ENCODE measurements at regions not wholly inside any gene's neighbourhood (a gene's known extent, or its start where the extent isn't known, plus 50 kb on each side); places are given as distances from the start of the nearest gene placed in this dataset.
A peak's percentile ranks its signal among the peaks of the same experiment; 100 is the strongest.
"Not testable (repeated sequence)": the region's sequence is repeated elsewhere in the genome, so short reads cannot be mapped to it uniquely, and the experiment has no call there.

GRCh38 chr17:72565758-72566157 lies 444.9 kb downstream of the SOX9 start:
- no peaks in the 10 kb centered on the region for H3K36me3 Mint-ChIP-seq
- H3K9me3 Mint-ChIP-seq (ENCODE audit: low read depth) = no peaks in the 10 kb centered on the region
- ATAC-seq (no peak), DNase-seq (no peak)
- H3K4me3 Mint-ChIP-seq = no peak overlapping the region
- CTCF ChIA-PET = no interaction called here
- H3K27me3 Mint-ChIP-seq = peaks cover 4% of the 10 kb centered on the region
- peaks cover 12% of the 10 kb centered on the region for H3K4me1 Mint-ChIP-seq
- H3K27ac Mint-ChIP-seq = no peak overlapping the region

DNA sequence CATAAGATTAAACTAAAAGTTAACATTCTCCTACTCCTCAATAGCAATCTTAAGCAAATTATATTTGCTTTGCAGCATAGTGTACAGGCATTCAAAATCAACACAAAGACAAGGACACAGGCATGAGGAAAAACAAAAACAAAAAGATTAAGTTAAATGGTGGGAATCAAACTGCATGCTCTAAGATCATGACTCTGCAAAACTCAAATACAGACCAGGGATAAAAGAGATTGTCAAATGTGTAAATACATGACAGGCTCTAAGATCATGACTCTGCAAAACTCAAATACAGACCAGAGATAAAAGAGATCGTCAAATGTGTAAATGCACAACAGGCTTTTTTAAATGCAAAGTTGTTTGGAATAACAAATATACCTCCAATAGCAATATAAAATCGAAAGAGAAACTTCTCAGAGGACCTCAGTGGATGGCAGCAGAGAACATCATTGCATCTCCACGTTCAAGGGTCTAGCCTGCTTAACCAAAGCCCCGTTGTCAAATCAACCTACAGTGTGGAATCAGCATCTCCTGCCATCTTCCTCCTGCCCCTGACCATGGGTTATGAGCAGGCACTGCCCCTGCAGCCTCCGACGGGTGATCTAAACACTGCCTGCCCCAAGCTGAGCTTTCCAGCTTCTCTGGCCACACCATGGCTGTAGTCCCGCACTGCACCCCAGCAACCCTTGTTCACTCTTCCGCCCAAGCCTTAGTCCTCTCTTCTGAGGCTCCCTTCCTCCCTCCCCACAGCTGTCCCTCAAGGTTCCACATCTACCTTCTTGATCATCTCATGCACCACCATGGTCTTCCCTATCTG lies 446.1 kb downstream of the SOX9 start:
- ATAC-seq (peak; percentile 60), DNase-seq (no peak)
- no peaks in the 10 kb centered on the region for H3K9me3 Mint-ChIP-seq (ENCODE audit: low read depth)
- peaks cover 6% of the 10 kb centered on the region for H3K27me3 Mint-ChIP-seq
- peak overlapping the region; percentile 47 for H3K27ac Mint-ChIP-seq
- peaks cover 12% of the 10 kb centered on the region for H3K4me1 Mint-ChIP-seq
- H3K36me3 Mint-ChIP-seq = no peaks in the 10 kb centered on the region
- CTCF ChIA-PET = interaction anchor here (1.5 to 2.0 kb wide), 2 partner anchors 10 to 159 kb away, joined by 5 to 12 read pairs; no protein-coding TSS in a partner anchor
- peak overlapping the region; percentile 16 for H3K4me3 Mint-ChIP-seq

DNA sequence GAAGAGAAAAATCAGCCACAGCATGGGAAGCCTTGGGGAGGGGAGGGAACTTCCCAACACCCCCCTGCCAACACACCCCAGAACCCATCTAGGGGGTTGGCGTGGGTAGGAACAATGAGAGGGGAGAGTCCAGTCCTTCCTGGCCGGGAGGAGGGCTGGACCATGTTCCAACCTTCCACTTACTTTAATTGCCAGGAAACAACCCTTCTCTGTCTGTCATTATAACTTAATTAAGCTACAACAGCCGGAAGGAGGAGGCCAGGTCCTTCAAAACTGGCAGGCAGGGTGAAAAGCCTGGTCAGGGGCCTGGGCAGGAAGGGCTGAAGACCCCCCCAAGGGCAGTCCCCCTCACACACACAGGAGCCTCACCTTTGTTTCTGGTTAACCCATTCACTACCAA lies 447.0 kb downstream of the SOX9 start:
- Mint-ChIP-seq H3K4me1 (peaks cover 12% of the 10 kb centered on the region), H3K4me3 (no peak overlapping the region), H3K27ac (no peak overlapping the region), H3K27me3 (peaks cover 8% of the 10 kb centered on the region), H3K36me3 (no peaks in the 10 kb centered on the region), H3K9me3 (ENCODE audit: low read depth) (no peaks in the 10 kb centered on the region)
- ATAC-seq (no peak), DNase-seq (no peak)
- CTCF ChIA-PET = interaction anchor here (1.5 to 2.0 kb wide), 2 partner anchors 10 to 158 kb away, joined by 5 to 12 read pairs; no protein-coding TSS in a partner anchor

DNA sequence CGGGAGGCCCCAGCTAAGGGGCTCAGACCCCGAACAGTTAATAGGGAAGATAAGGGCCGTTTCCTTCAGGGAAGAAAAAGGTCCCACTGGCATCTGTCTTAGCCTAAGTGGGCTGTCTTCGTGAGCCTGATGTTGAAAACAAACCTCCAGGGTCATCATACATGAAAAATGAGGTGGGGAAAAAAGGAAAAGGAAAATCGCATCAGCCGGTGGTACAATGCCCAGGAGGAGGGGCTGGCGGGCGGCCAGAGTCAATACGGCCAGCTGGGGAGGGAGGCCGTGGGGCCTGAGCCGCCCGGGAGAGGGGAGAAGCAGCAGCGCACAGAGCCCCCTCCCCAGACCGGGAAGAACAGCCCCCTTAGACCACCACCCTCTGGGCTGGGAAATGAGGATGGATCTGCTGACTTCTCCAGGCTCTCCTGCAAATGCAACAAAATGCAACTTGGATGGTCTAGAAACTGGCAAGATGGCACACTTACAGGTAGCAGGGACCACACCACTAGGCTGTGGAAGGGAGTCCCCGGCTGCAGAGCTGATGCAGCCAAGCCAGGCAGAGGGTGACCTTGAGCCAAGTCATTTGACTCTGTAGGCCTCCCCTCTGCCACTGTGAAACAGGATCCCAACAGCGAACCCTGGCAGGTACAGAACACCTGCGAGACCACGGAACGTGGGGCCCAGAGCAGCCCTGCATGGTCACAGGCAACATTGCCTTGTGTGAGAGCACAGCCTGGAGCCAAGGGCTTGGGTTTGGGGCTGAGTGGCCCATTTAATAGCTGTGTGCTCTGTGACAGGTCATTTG lies 448.5 kb downstream of the SOX9 start:
- Mint-ChIP-seq H3K4me1 (peaks cover 10% of the 10 kb centered on the region), H3K27me3 (peaks cover 15% of the 10 kb centered on the region), H3K9me3 (ENCODE audit: low read depth) (no peaks in the 10 kb centered on the region), H3K36me3 (no peaks in the 10 kb centered on the region), H3K4me3 (no peak overlapping the region), H3K27ac (no peak overlapping the region)
- DNase-seq (no peak), ATAC-seq (no peak)
- CTCF ChIA-PET = interaction anchor here (0.9 to 1.6 kb wide), 2 partner anchors 10 to 12 kb away, joined by 3 to 5 read pairs; no protein-coding TSS in a partner anchor

DNA sequence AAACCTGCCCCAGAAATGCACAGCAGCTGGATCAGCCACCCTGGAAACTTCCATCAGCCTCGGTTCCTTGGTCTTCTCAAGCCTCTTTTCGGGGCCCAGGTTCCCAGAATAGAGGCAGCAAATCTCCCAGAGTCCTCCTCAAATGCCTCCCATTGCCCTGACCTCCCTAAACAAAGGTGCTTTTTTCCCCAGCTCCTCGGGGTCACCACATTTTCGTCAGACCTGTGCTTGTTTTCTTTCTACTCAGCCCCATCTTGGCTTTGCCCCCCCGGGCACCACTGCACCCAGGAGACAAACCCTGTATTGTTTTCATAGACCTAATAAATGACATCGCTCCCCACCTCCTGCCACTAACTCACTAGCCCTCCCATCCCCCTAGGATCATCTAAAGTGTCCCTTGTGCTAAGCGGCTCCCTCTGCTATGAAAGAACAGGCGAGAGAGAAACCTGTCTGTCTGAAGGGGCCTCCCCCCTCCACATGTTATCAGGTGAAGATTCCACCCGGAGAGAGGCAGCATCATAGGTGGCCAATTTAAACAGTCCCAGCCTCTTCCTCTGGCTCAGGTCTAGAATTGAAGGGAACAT lies 451.1 kb downstream of the SOX9 start:
- Mint-ChIP-seq H3K4me3 (no peak overlapping the region), H3K36me3 (no peaks in the 10 kb centered on the region), H3K9me3 (ENCODE audit: low read depth) (no peaks in the 10 kb centered on the region), H3K4me1 (peaks cover 6% of the 10 kb centered on the region), H3K27me3 (peaks cover 22% of the 10 kb centered on the region), H3K27ac (no peak overlapping the region)
- CTCF ChIA-PET = no interaction called here
- DNase-seq (no peak), ATAC-seq (no peak)

DNA sequence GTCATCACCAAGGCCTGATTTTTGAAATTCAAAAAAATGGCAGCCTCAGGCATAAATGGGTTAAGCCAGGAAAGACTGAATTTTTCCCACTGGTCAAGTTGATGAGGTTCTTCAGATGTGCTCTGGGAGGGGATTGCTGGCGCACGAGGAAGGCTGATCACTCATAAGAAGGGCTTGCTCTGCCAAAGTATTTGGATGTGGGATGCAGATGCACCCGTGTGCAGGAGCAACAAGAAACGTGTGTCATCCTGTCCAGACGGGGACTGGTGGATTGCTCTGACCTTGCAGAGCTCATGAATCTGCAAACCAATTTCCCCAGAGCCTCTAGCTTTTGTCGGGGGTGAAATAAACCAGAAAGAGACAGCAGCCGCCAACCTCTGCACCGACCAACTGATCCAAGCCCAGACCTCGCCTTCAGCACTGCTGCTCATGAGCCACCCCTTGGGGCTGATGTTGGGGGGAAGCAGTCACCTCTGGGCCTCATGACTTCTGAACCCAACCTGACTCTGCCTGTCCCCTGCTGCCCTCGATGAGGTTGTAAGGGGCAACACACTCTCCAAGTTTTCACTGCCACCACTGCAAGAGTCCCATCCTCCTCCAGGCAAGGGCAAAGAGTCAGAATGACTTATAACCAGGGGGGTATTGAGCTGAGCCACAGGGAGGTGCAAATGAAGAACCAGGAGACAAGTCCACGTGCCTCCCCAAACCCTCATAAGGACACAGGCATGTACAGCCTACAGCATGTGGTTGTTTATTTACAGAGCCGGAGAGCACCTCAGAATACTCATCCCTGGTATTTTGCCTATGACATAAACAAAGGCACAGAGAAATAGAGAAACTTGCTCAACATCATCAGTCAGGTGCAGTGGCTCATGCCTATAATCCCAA lies 452.0 kb downstream of the SOX9 start:
- Mint-ChIP-seq H3K9me3 (ENCODE audit: low read depth) (no peaks in the 10 kb centered on the region), H3K27ac (no peak overlapping the region), H3K36me3 (no peaks in the 10 kb centered on the region), H3K4me3 (no peak overlapping the region), H3K4me1 (no peaks in the 10 kb centered on the region), H3K27me3 (peaks cover 29% of the 10 kb centered on the region)
- DNase-seq (no peak), ATAC-seq (no peak)
- CTCF ChIA-PET = no interaction called here

- H3K36me3 Mint-ChIP-seq; H3K9me3 Mint-ChIP-seq (ENCODE audit: low read depth); H3K4me1 Mint-ChIP-seq; ATAC-seq; DNase-seq; H3K27ac Mint-ChIP-seq; CTCF ChIA-PET; H3K4me3 Mint-ChIP-seq: not testable (repeated sequence)
- peaks cover 24% of the 10 kb centered on the region for H3K27me3 Mint-ChIP-seq
Measured at GRCh38 chr17:72573492-72573801, 452.6 kb downstream of the SOX9 start.

- H3K9me3 Mint-ChIP-seq (ENCODE audit: low read depth) = no peaks in the 10 kb centered on the region
- DNase-seq = no peak
- H3K36me3 Mint-ChIP-seq = no peaks in the 10 kb centered on the region
- H3K27ac Mint-ChIP-seq = no peak overlapping the region
- H3K27me3 Mint-ChIP-seq = peaks cover 31% of the 10 kb centered on the region
- no peak for ATAC-seq
- no peaks in the 10 kb centered on the region for H3K4me1 Mint-ChIP-seq
- H3K4me3 Mint-ChIP-seq = no peak overlapping the region
- CTCF ChIA-PET = interaction anchor here (0.6 kb wide), 1 partner anchor 76 kb away, joined by 3 read pairs; no protein-coding TSS in a partner anchor
Measured at GRCh38 chr17:72574675-72575510, 454.1 kb downstream of the SOX9 start.

GRCh38 chr17:72575542-72576233 lies 454.9 kb downstream of the SOX9 start:
- H3K27ac Mint-ChIP-seq = no peak overlapping the region
- no peaks in the 10 kb centered on the region for H3K9me3 Mint-ChIP-seq (ENCODE audit: low read depth)
- no peaks in the 10 kb centered on the region for H3K4me1 Mint-ChIP-seq
- no peak overlapping the region for H3K4me3 Mint-ChIP-seq
- no peak for DNase-seq
- no peak for ATAC-seq
- H3K36me3 Mint-ChIP-seq = no peaks in the 10 kb centered on the region
- peaks cover 31% of the 10 kb centered on the region for H3K27me3 Mint-ChIP-seq
- CTCF ChIA-PET = no interaction called here

DNA sequence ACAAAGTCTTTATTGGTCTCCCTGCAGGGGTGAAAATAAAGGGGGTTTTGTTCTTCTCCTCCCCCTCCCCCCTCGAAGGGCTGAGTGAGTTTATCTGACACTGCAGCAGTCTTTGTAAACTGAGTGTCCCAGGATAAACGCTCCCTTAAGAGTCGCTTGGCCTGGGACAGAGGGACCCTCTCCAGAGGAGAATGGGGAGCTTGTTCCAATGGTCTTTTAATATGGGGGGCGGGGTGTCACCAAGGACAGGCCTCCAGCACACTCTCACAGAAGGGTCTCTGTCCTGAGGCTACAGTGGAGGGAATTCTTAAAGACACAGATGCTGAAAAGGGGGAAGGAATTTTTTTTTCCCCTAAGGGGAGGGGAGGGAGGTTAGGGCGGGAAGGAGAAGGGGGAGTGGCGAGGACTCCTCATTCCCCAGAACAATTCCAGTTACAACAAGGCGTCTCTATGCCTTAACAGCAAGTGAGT lies 455.5 kb downstream of the SOX9 start:
- Mint-ChIP-seq H3K36me3 (no peaks in the 10 kb centered on the region), H3K4me1 (no peaks in the 10 kb centered on the region), H3K9me3 (ENCODE audit: low read depth) (no peaks in the 10 kb centered on the region), H3K4me3 (no peak overlapping the region), H3K27ac (no peak overlapping the region), H3K27me3 (peaks cover 31% of the 10 kb centered on the region)
- ATAC-seq = no peak
- no peak for DNase-seq
- CTCF ChIA-PET = no interaction called here

- Mint-ChIP-seq H3K27ac (no peak overlapping the region), H3K4me3 (no peak overlapping the region), H3K27me3 (peaks cover 22% of the 10 kb centered on the region), H3K9me3 (ENCODE audit: low read depth) (no peaks in the 10 kb centered on the region), H3K4me1 (no peaks in the 10 kb centered on the region), H3K36me3 (no peaks in the 10 kb centered on the region)
- CTCF ChIA-PET = interaction anchor here (0.6 to 1.3 kb wide), 2 partner anchors 9 to 22 kb away, joined by 3 read pairs; no protein-coding TSS in a partner anchor
- ATAC-seq = no peak
- DNase-seq = no peak
Measured at GRCh38 chr17:72578817-72579470, 458.1 kb downstream of the SOX9 start.
